Hepatocyte (in vitro differentiated cells): ENCODE measurements at regions not wholly inside any gene's neighbourhood (a gene's known extent, or its start where the extent isn't known, plus 50 kb on each side); places are given as distances from the start of the nearest gene placed in this dataset.

Experiments used
- DNase-seq: peaks from one replicate; pipeline ENCODE4 v3.0.0-alpha.2; 2016; ENCODE audit warnings: low spot score
- H2AFZ ChIP-seq: fragments of 200-600 bp; sonication (generic); 2 replicates; pipeline ENCODE4 v1.6.0; 2016; ENCODE audit warnings: antibody characterized with exemption, mild to moderate bottlenecking
- H3K27ac ChIP-seq: fragments of 200-600 bp; sonication (generic); 2 replicates; pipeline ENCODE4 v1.5.1; 2016; ENCODE audit warnings: mild to moderate bottlenecking
- H3K27me3 ChIP-seq: fragments of 200-600 bp; sonication (generic); 2 replicates; pipeline ENCODE4 v1.6.1; 2016
- H3K36me3 ChIP-seq: fragments of 200-600 bp; sonication (generic); replicated peaks from 2 replicates; pipeline ENCODE4 v1.5.1; 2016; ENCODE audit warnings: low read depth; ENCODE audit not compliant: insufficient read depth
- H3K4me1 ChIP-seq: fragments of 200-600 bp; sonication (generic); 2 replicates; pipeline ENCODE4 v1.5.1; 2016; ENCODE audit warnings: mild to moderate bottlenecking, moderate library complexity; ENCODE audit not compliant: insufficient read depth
- H3K4me2 ChIP-seq: fragments of 200-600 bp; sonication (generic); 2 replicates; pipeline ENCODE4 v1.6.0; 2016
- H3K4me3 ChIP-seq: fragments of 200-600 bp; sonication (generic); 2 replicates; pipeline ENCODE4 v1.5.1; 2016; ENCODE audit warnings: mild to moderate bottlenecking
- H3K79me2 ChIP-seq: fragments of 200-600 bp; sonication (generic); 2 replicates; pipeline ENCODE4 v1.6.0; 2017; ENCODE audit warnings: mild to moderate bottlenecking
- H3K9me2 ChIP-seq: fragments of 200-600 bp; sonication (generic); replicated peaks from 2 replicates; pipeline ENCODE4 v1.6.0; 2017; ENCODE audit warnings: mild to moderate bottlenecking; ENCODE audit not compliant: insufficient read depth
- H3K9me3 ChIP-seq: fragments of 200-600 bp; sonication (generic); 2 replicates; pipeline ENCODE4 v1.5.1; 2016; ENCODE audit warnings: low read depth, mild to moderate bottlenecking
- H4K20me1 ChIP-seq: fragments of 200-600 bp; sonication (generic); 2 replicates; pipeline ENCODE4 v1.6.0; 2016; ENCODE audit warnings: mild to moderate bottlenecking; ENCODE audit not compliant: insufficient read depth, poor library complexity, severe bottlenecking
- EZH2 ChIP-seq: fragments of 200-600 bp; sonication (generic); IDR thresholded peaks from 2 replicates; pipeline ENCODE4 v1.6.1; 2016; ENCODE audit warnings: antibody characterized with exemption, mild to moderate bottlenecking, borderline replicate concordance
- EZH2phosphoT487 ChIP-seq: fragments of 200-600 bp; sonication (generic); IDR thresholded peaks from one replicate; pipeline ENCODE4 v1.6.1; 2018; ENCODE audit warnings: antibody characterized with exemption, mild to moderate bottlenecking, low read depth, moderate library complexity; ENCODE audit not compliant: unreplicated experiment, severe bottlenecking
- WGBS: methylation state at CpG from one replicate; pipeline ENCODE4 v1.1.6; 2016; ENCODE audit warnings: low lambda C conversion rate; ENCODE audit errors: missing lambda C conversion rate; 5-methylcytosine and 5-hydroxymethylcytosine counted together
- TF ChIP-seq, protein P1 (sequence below): fragments of 200-600 bp; sonication (generic); IDR thresholded peaks from 2 replicates; pipeline ENCODE4 v1.5.1; 2016; ENCODE audit warnings: antibody characterized with exemption, mild to moderate bottlenecking; ENCODE audit not compliant: poor library complexity

DNA sequence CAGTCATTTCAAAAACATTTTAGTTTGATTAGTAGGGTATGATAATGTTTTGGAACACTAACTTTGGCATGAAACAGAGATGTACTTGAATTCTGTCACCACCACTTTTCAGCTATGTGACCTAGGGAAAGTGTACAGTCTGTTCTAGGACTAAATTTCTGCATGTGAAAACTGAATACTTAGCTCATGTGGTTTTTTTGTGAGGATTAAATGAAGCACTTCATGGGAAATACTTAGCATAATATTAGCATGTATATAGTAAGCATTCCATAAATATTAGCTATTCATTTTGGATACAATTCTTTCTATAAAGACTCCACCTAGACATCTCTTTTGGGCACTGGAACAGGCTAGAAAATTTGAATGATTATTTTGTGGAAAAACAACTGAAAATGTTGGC is 1379.4 kb downstream of the RPA4 start:
- no peak overlapping the region for H2AFZ ChIP-seq
- no peak overlapping the region for H3K4me2 ChIP-seq
- H3K4me3 ChIP-seq: no peak overlapping the region
- H3K27me3 ChIP-seq: no peaks in the 10 kb centered on the region
- no peak overlapping the region for H3K27ac ChIP-seq
- H3K4me1 ChIP-seq: no peaks in the 10 kb centered on the region
- H3K9me2 ChIP-seq: no peaks in the 10 kb centered on the region
- H3K36me3 ChIP-seq: no peaks in the 10 kb centered on the region
- TF ChIP-seq EZH2 (no peak), EZH2phosphoT487 (no peak)
- TF ChIP-seq, protein P1, sequence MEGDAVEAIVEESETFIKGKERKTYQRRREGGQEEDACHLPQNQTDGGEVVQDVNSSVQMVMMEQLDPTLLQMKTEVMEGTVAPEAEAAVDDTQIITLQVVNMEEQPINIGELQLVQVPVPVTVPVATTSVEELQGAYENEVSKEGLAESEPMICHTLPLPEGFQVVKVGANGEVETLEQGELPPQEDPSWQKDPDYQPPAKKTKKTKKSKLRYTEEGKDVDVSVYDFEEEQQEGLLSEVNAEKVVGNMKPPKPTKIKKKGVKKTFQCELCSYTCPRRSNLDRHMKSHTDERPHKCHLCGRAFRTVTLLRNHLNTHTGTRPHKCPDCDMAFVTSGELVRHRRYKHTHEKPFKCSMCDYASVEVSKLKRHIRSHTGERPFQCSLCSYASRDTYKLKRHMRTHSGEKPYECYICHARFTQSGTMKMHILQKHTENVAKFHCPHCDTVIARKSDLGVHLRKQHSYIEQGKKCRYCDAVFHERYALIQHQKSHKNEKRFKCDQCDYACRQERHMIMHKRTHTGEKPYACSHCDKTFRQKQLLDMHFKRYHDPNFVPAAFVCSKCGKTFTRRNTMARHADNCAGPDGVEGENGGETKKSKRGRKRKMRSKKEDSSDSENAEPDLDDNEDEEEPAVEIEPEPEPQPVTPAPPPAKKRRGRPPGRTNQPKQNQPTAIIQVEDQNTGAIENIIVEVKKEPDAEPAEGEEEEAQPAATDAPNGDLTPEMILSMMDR: no peak
- no peak for DNase-seq
- no peaks in the 10 kb centered on the region for H4K20me1 ChIP-seq
- H3K79me2 ChIP-seq: no peaks in the 10 kb centered on the region
- H3K9me3 ChIP-seq: no peaks in the 10 kb centered on the region

- H2AFZ ChIP-seq: no peak overlapping the region
- H3K4me3 ChIP-seq: no peak overlapping the region
- H4K20me1 ChIP-seq: no peaks in the 10 kb centered on the region
- no peaks in the 10 kb centered on the region for H3K9me2 ChIP-seq
- no peak overlapping the region for H3K4me2 ChIP-seq
- no peak overlapping the region for H3K27ac ChIP-seq
- no peaks in the 10 kb centered on the region for H3K4me1 ChIP-seq
- no peaks in the 10 kb centered on the region for H3K79me2 ChIP-seq
- H3K27me3 ChIP-seq: no peaks in the 10 kb centered on the region
- no peak for TF ChIP-seq EZH2phosphoT487
- TF ChIP-seq, protein P1: no peak
- TF ChIP-seq EZH2: no peak
- H3K36me3 ChIP-seq: no peaks in the 10 kb centered on the region
- H3K9me3 ChIP-seq: no peaks in the 10 kb centered on the region
- no peak for DNase-seq
Observed at GRCh38 chrX:98289726-98290125, 1406.0 kb downstream of the RPA4 start.

DNA sequence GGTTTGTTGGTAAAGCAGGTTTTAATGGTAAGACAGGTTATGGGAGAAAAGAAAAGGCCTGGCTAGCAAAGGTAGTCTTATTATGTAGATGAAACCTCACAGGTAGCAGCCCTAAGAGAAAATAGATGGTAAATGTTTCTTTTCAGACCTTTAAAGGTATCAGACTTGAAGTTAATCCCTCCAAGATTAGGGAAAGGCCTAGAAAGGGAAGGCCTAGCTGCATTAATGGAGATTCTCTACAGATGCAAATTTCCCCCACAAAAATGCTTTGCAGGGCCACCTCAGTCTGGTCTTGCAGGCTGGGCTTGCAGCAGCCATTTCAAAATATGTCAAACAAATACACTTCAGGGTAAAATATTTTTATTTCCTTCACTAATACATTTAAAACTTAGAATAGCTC is 1410.6 kb downstream of the RPA4 start:
- H3K4me2 ChIP-seq: no peak overlapping the region
- no peak overlapping the region for H3K4me3 ChIP-seq
- H3K36me3 ChIP-seq: no peaks in the 10 kb centered on the region
- H3K27me3 ChIP-seq: no peaks in the 10 kb centered on the region
- no peak overlapping the region for H2AFZ ChIP-seq
- H3K9me2 ChIP-seq: no peaks in the 10 kb centered on the region
- H3K4me1 ChIP-seq: no peaks in the 10 kb centered on the region
- no peak overlapping the region for H3K27ac ChIP-seq
- TF ChIP-seq, protein P1: no peak
- TF ChIP-seq EZH2phosphoT487 (no peak), EZH2 (no peak)
- no peaks in the 10 kb centered on the region for H4K20me1 ChIP-seq
- H3K79me2 ChIP-seq: no peaks in the 10 kb centered on the region
- DNase-seq: no peak
- no peaks in the 10 kb centered on the region for H3K9me3 ChIP-seq

GRCh38 chrX:98296129-98296528 is 1412.4 kb downstream of the RPA4 start:
- 87% methylated on average over 2 of the region's 2 CpGs for WGBS
- no peak for DNase-seq

More at GRCh38 chrX:98296129-98296528, 1412.4 kb downstream of the RPA4 start:
- Histone ChIP-seq H2AFZ (no peak overlapping the region), H3K27ac (no peak overlapping the region), H3K27me3 (no peaks in the 10 kb centered on the region), H3K79me2 (no peaks in the 10 kb centered on the region), H3K9me2 (no peaks in the 10 kb centered on the region), H3K9me3 (no peaks in the 10 kb centered on the region), H3K36me3 (no peaks in the 10 kb centered on the region), H3K4me1 (no peaks in the 10 kb centered on the region), H3K4me3 (no peak overlapping the region), H4K20me1 (no peaks in the 10 kb centered on the region), H3K4me2 (no peak overlapping the region)
- TF ChIP-seq EZH2: no peak
- TF ChIP-seq, protein P1: no peak
- no peak for TF ChIP-seq EZH2phosphoT487
